ENCODE measurements at regions not wholly inside any gene's neighbourhood (a gene's known extent, or its start where the extent isn't known, plus 50 kb on each side); places are given as distances from the start of the nearest gene placed in this dataset.

- TF ChIP-seq CTCF (IDR thresholded peaks at IDR 0.05; ENCODE audit: insufficient read depth, low read length, poor library complexity, severe bottlenecking) (no peak), EZH2phosphoT487 (conservative IDR thresholded peaks at IDR 0.05; ENCODE audit: low read length) (no peak)
These were observed 256.9 kb upstream of the DKK2 start for GRCh38 chr4:107292979-107293378.

Measured in SU-DHL-6 (cell line).